Stimulated activated CD4-positive, alpha-beta T cell treated with anti-CD3 and anti-CD28 coated beads, Interleukin-2, amount 100 ng/mL, for 48 hours (primary cell): ENCODE measurements at regions not wholly inside any gene's neighbourhood (a gene's known extent, or its start where the extent isn't known, plus 50 kb on each side); places are given as distances from the start of the nearest gene placed in this dataset.

Experiments
- DNase-seq, 2 donors: peaks; one replicate each; pipeline ENCODE4 v3.0.0-alpha.2; 2020

- DNase-seq: no peak
Measured at GRCh38 chr3:35549690-35550089, 89.6 kb upstream of the ARPP21 start.

DNA sequence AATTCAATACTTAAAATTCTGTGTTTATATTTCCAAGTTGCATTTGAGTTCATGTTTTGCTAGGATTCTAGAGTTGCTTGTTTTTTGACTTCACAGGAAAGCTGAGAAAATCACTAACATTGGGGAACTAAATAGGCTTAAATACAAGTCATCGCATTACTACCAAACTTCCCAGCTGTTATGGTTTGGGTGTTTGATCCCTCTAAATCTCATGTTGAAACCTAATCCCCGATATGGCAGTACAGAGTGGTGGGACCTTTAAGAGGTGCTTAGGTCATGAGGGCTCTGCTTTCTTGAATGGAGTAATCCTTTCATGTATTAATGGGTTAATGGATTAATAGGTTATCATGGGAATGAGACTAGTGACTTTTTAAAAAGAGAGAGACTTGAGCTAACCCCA lies 77.2 kb upstream of the ARPP21 start:
- DNase-seq: no peak

DNA sequence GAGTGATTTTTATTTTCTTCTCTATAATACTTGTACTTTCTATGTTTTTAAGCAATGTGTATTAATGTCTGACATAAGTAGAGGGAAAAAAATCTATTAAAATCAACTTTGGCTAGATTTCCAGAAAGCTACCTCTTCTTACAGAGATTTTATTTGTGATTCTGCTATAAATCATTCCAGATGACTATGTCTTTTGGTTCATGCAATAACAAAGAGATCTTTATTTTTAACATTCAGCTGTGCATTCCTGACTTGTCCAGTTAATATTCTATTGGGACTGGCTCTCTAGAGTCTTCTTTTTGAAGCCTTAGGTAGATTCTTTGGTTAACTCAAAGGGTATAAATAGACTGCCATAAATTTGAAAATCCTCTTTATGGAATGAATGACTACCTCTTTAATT lies 74.3 kb upstream of the ARPP21 start:
- DNase-seq: no peak
